Inflammatory macrophage (primary cell): ENCODE measurements at regions not wholly inside any gene's neighbourhood (a gene's known extent, or its start where the extent isn't known, plus 50 kb on each side); places are given as distances from the start of the nearest gene placed in this dataset.

Experiments used
- DNase-seq, 2 donors: peaks; one replicate each; pipeline ENCODE4 v3.0.0-alpha.2; 2020 to 2022

DNA sequence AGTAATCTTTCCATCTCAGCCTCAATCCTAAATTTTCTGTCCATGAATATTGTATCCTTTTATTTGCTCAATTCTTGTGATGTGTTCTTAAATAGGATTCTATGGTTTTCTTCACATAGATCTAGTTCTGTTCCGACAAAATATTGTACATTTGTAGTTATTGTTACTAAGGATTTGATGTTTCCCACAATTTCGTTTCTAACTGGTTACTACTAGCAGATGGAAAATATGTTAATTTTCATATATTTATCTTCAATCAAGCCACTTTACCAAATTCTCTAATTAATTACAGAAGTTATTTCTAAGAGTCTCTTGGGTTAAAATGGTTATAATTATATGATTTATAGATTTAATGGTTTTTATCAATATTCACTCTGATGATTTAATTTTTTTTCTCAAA, 60.3 kb downstream of the SEC61B start:
- DNase-seq = no peak

DNA sequence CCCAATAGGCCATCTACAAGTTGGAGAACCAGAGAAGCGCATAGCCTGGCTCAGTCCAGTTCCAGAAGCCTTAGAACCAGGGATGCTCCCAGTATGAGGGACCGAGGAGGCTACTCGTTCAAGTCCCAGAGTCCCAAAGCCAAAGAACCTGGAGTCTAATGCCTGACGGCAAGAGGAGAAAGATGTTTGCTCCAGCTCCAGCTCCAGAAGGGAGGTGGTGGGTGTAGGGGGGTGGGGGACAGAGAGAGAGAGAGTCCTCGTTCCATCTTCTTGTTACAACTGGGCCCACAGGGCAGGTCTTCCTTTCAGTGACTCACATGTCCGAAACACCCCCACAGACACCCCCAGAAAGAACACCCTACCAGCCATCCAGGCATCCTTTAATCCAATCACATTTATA, 63.9 kb downstream of the SEC61B start:
- DNase-seq = no peak

DNA sequence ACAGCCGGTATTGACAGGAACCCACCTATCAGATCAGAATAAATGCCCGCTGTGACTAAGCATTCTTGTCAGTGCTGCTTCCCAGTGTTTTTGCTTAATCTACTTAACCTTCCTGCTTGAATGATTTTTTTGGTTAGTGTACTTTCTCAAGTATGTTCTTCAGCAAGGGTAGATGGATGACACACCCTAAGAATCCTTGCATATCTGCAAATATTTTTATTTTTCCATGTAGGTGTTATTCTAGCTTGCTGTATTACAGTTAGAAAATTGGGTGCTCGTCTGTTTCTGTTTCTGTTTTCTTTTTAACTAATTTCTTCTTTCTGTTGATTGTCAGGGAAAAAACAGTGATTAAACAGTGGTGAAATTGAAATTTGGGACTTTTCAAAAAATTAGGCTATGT, 64.5 kb downstream of the SEC61B start:
- no peak for DNase-seq

DNA sequence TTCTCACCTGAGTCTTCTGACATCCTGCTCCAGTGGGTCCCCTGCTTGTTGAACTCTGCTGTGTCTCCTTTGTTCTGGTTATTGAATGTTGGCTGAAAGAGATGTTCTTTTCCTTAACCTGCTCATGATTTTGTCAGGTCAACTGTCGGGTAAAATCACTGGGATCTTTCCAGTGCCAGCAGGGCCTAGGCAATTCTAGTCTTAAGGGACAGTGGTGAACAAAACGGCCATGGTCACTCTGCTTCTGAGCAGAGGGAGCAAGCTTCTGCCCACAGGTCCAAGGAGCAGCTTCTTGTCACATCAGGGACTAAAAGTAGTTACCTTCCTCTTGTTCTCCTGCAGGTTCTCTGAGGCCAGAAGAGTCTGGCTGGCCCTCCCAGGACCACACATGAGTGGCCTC, 65.6 kb downstream of the SEC61B start:
- DNase-seq = no peak

DNA sequence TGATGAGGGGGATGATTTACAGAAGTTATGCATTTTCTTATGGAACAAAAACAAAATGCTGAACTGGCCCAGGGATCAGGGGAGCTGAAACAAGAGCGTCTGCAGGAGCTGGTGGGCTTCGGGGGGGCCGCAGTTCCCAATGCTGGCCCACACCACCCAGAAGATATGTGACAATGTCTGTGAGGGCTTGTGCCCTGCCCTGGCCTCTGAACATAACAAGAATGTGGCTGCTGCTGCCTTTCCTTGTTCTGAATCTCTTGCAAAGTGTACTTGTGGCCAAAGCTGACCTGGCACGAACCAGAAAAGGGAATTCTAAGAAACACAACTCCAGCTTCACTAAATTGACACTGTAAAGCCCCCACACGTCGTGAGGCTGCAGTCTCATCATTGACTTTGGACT, 66.7 kb downstream of the SEC61B start:
- DNase-seq = no peak

DNA sequence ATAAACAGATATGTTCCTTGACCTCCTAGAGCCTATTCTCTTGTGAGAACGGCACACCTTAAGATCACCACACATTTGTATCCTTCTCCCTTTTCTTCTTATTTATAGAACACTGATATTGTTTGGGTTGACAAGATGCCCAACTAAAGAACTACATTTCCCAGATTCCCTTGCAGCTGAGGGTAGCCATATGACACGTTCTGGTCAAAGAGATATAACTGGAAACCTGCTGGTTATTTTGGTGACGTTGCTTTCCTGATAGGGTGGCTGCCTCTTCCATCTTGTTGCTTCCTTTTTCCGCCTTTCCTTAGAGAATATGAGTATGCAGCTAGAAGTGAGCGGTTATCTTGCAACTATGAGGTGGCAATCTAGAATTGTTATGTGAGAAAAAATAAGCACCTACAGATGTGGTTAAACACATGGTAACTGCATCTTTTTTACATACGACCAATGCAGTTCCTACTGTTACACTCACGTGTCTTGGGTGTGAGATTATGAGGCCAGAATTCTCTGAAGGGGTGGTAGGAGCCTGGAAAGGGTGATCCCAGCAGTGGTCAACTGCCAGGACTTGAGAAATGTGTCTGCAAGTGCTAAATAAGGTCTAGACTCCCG, 72.9 kb downstream of the SEC61B start:
- DNase-seq = no peak

DNA sequence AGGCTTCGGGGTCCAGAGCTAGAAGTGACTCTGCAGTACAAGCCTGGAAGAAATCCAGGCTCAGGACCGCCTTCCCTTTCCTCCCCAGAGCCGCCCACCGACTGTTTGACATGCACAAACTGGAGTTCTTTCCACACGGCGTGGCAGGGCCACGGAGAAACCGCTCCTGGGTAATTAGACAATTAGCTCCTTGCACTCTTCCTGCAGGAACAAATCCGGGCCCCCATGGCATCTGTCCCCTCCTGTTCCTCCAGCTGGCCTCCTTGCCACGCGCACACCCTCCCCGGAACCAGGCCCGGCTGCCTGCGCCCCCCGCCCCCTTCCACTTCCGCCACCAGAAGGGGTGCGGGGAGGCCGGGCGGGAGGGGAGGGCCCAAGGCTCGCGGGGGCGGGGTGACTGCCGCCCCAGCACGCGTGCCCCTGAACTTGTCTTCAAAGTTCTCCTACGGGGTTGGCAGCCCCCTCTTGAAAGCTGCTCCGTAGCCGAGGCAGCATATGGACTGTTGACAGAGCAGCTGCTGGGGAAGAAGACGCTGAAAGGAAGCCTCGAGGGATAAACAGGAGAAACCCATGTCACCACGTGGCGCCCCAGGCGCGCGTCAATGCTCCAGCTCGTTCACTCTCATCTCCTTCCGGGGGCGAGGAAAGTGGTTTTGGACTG, 74.3 kb downstream of the SEC61B start:
- DNase-seq = peak in 1 of 2 donors; percentile 20

DNA sequence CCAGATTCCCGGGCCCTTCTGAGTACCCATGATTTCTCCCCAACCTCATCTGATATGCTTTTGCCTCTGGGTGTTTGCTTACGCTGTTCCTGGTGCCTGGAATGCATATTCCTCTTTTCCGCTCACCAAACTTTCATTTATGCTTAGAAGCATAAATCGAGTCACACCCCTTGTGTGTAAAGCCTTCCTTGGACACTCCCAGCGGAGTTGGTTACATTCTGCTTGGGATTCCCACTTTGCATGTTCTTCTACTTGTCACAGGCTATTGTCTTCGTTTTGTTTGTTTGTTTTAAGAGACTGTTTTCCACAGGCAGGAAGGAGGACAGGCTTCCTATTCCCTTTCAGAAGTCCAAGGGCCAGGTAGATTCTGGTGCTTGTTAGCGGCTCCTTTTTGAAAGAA, 76.5 kb downstream of the SEC61B start:
- DNase-seq = no peak

DNA sequence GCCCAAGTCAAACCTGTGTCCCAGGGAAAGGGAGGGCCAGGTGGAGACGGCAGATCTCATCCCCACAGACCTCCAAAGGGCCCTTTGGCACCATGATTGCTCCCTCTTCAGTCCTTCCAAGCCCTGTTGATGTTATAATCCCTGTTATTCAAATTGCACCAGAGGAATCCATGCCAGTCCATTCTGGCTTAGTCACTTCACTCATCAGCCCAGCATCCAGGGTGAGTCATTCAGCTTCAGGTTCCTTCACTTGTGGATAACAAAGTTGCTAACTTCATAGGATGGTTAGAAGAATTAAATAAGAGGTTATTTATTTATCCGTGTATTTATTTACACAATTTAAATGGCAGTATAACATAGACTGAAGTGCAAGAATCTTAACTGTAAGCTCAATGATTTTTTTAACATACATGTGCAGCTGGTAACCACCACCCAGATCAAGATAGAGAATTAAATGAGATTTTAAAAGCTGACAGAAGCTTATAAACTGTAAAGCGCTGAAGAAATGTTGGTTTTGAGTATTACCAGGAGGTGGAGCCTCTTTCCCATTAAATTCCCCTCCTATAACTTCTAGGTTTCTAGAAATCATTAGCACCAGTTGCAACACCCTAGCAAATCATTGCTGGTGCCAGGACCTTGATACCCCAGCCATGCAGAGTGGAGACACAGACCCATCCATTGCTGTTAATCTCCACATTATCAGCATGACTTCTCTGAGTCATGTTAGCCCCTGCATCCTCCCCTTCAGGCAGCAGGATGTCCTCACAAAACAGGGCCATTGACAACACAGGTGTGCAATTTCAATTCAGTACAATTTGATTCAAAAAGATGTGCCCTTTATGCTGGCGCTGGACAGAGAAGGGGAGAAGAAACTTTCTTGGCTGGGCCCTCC, 77.4 kb downstream of the SEC61B start:
- peak; percentile 64 to 66 for DNase-seq

DNA sequence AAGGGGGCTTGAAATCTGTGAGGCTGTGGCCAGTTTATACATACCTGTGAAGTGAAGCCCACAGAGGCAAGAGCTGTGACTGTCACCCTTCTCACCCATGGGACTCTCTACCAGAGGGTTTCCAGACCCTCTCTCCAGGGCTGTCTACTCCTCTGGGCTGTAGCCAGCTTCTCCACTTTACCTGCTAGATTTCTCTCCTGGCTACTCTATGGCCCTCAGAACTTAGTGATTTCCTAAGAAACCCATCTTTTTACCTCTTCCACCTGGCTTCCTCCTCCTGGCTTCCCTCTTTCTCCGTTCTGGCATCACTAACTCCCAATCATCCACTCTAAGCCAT, 78.0 kb downstream of the SEC61B start:
- no peak for DNase-seq

DNA sequence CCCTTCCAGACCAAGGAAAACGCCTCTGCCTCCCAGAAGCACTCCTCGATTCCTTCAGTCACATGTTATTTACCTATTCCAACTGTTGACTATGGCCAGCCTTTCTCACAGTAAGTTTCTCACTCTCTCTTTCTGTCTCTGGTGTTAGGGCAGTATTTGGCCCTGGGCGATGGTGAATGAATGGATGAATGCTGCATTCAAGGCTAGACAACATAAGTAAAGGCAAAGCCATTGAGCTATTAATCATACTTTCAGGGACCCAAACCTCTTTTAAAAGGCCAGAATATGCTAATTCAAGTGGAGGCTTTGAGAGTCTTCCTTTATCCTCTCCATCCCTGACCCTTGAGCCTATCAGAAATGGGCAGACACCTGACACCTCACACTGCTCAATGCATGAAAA, 78.5 kb downstream of the SEC61B start:
- no peak for DNase-seq

DNA sequence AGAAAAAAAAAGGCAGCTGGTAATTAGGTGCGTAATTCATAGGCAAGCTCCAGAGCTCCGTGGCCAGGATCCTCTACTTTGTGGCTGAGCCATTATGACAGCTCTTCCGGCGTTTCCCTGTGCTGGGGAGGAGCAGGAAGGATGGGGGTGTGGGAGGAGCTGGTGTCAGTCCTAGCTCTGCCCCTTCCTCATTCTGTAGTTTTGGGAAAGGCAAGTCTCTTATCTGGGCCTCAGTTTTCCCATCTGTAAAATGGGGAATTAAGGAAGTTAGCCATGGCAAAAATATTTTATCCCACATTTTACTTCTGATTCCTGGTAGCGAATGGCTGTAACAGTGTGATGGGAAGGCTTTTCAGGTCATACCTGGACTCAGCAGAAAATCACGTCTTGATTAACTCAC, 81.1 kb downstream of the SEC61B start:
- peak; percentile 48 to 74 for DNase-seq

DNA sequence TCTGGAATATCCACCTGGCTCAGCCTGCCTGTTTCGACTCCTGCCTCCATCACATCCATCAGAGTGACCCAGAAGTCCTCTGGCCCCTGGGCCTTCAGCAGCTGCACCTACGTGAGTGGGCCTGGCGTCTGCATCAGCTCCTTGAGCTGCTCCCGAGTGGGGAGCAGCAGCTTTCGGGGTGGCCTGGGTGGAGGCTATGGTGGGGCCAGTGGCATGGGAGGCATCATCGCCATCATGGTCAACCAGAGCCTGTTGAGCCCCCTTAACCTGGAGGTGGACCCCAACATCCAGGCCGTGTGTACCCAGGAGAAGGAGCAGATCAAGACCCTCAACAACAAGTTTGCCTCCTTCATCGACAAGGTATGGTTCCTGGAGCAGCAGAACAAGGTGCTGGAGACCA, 83.0 kb downstream of the SEC61B start:
- no peak for DNase-seq

DNA sequence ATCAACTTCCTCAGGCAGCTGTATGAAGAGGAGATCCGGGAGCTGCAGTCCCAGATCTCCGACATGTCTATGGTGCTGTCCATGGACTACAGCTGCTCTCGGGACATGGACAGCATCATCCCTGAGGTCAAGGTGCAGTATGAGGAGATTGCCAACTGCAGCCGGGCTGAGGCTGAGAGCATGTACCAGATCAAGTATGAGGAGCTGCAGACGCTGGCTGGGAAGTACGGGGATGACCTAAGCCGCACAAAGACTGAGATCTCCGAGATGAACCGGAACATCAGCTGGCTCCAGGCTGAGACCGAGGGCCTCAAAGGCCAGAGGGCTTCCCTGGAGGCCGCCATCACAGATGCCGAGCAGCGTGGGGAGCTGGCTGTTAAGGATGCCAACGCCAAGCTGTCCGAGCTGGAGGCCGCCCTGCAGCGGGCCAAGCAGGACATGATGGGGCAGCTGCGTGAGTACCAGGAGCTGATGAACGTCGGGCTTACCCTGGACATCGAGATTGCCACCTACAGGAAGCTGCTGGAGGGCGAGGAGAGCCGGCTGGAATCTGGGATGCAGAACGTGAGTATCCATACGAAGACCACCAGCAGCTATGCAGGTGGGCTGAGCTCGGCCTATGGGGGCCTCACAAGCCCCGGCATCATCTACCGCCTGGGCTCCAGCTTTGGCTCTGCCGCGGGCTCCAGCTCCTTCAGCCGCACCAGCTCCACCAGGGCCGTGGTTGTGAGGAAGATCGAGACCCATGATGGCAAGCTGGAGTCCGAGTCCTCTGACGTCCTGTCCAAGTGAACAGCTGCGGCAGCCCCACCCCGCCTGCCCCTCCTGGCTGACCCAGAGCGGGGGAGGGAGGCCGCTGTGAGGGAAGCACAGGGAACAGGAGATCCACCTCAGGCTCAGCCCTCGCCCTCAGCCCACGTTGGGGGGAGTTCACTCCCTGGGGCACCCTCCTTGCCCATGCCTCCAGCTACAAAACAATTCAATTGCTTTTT, 84.0 kb downstream of the SEC61B start:
- DNase-seq = no peak

DNA sequence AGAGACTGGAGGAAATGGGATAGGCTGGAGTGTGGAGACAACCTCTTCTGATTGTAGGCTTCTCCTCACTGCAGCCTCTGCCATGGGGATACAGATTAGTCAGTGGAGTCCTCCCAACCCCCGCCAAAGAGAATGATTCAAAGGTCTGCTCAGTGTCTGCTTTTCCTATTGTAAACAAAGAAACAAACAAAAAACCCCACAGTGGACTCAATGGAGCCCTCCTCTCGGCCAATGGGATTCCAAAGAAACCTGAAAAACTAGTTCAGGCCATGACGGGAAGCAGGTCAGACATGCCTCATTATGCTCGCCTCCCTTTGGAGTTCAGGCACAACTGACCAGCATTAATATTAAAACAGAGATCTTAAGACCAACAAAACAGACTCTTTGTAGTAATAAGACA, 85.8 kb downstream of the SEC61B start:
- no peak for DNase-seq

DNA sequence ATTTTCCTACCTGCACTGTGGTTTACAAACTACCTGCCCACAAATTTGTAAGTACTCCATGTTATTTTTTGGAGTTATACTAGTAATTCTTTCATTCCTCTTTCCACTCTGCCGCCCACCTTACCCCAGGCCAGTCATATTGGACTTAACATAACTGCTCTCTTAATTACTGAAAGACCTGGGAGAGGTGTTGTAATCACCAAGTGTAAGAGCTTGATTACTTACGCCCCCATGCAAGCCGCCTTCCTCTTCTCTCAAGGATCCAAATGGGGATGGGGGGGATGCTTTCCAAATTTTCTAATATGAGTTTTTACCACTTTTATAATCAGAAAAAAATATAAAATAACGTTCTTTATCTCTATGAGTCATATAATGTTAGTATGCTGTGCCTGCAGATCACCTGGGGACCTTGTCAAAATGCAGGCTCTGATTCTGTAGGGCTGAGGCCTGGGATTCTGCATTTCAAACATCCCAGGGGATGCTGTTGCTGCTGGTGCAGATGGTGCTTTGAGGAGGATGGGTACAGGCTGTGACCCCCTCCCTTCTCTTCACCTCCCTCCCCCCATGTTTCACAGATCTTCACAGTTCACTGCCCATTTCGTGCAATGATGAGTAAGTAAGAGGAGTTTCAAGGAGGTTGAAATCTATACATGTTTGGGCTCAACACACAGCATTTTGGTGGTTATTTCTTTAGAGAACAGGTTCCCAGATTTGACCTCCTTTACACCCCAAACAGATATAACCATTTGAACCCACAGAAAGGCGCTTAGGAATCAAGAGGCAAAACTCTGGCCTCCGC, 87.3 kb downstream of the SEC61B start:
- DNase-seq = peak in 1 of 2 donors; percentile 39

DNA sequence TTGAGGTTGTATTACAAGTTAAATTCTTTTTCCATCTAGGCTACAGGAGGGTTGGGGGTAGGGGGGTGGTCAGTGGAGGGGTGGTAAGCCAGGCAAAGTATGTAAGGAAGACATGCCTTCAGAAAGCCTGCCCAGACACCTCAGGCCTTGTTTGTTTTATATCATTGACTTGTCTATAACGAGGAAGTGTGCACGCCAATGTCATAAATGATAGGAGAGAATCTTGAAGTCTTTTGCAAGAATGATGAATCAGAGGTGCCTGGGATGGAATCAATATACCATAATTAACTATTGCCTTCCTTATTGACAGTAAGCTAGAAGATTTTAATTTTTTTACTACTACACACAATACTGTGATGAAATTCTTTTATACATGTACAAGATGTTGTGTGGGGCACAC, 90.7 kb downstream of the SEC61B start:
- DNase-seq = no peak

DNA sequence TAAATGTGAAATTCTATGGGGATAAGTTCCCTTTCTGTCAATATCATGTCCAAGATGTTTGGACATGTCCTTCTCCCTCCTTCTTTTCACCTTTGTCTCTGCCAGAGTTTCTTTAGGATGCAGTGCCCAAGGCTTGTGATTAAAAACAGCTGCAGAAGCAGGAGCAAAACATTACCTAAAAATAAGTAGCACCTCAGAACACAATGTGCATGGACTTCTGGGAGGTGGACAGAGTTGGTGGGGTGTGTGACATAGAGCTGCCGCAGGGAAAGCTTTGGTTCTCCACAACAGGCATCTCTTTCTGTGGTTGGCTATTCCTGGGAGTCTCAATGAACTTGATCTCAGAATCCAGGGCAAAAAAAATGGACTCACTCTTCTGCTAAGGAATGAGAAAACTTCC, 97.0 kb downstream of the SEC61B start:
- DNase-seq = no peak

DNA sequence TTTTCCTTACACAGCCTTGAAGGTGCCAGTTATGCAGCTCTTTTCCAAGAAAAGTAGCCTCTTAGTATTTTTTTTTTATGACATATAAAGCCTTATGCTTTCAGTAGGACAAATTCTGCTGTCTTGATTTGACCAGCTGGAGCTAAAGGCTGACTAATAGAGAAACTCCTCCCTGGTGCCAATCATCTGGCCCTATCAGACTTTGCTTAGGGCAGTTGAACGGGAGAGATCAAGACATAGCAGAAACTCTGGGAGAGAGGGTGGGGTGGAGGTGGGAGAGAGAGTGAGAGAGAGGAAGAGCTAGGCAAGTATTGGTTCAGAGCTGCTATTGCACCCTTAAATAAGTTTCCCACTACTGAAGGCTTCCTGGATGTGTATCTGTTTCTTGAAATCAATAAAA, 100.2 kb downstream of the SEC61B start:
- no peak for DNase-seq

DNA sequence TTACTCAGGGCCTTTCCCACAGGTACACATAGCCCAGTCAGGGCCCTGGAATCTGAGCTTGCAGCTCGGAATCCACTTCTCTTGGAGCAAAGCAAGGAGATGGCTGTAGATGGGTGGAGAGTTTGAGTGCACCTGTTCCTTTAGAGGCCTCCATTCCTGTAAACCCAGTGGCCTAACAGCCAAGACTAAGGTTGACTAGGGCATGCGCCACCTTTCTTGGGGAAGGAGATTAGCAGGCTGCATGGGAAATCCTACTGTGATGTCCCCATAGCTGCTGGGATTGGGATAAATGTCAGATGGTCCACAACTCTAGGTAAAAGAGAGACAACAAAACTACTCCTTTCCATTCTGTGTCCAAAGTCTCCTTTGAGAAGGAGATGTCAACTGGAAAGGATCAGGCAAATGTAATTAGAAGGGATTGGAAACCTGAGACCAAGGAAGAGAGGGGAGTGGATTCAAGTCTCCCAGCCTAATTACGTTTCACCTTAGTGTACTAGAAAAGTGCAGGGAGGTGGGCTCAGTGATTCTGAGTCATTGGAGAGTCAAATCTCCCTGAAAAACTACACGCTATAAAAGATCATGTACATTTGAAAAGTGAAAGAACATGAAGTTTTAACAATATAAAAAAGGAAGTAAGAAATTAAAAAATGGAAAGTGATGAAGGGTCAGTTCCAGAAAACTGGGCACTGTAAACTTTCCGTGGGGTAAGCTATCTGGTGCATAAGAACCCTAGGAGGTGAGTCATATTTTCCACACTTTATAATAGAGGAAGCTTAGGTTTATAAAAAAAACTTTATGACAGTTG, 104.2 kb downstream of the SEC61B start:
- DNase-seq = peak; percentile 70 to 81

DNA sequence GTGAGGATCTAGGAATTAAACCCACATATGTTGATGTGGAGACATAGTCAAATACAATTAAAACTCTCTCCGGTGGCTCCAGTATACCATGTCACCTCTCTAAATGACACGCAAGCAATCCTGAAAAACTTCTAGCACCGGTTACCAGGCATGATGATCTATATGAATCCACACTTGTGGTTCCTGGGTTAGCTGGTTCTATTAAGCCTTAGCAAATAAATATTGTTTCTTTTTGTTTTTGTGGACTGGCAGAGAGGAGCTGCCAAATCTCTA, 104.8 kb downstream of the SEC61B start:
- DNase-seq = no peak
